ENCODE measurements at regions not wholly inside any gene's neighbourhood (a gene's known extent, or its start where the extent isn't known, plus 50 kb on each side); places are given as distances from the start of the nearest gene placed in this dataset.

- H3K27me3 Mint-ChIP-seq (ENCODE audit: insufficient read depth, unreplicated experiment), result no peaks in the 10 kb centered on the region
- H3K36me3 ChIP-seq (ENCODE audit: control insufficient read depth, insufficient read depth, low read length), result no peaks in the 10 kb centered on the region
- H3K9me3 Mint-ChIP-seq (ENCODE audit: unreplicated experiment), result peaks cover 10% of the 10 kb centered on the region
- H3K27ac Mint-ChIP-seq (ENCODE audit: unreplicated experiment), result no peak overlapping the region
- H3K27me3 ChIP-seq (replicated peaks; ENCODE audit: control insufficient read depth, insufficient read depth, low read length), result no peaks in the 10 kb centered on the region; the same call in 1 of the 2 replicates
- no peaks in the 10 kb centered on the region for H3K4me1 ChIP-seq
- CTCF ChIA-PET, result no interaction called here
- POLR2A ChIA-PET, result no interaction called here
- no peaks in the 10 kb centered on the region for H3K9me3 ChIP-seq
- H3K4me3 Mint-ChIP-seq (ENCODE audit: unreplicated experiment), result no peak overlapping the region
- intact Hi-C loops (cut with micrococcal nuclease; ENCODE audit: unreplicated experiment), result no loop called here
- BruUV-seq (replicated peaks), result no TSS peak
- H3K4me3 ChIP-seq (ENCODE audit: low read depth, low read length), result no peak overlapping the region
- TF ChIP-seq, protein P1, sequence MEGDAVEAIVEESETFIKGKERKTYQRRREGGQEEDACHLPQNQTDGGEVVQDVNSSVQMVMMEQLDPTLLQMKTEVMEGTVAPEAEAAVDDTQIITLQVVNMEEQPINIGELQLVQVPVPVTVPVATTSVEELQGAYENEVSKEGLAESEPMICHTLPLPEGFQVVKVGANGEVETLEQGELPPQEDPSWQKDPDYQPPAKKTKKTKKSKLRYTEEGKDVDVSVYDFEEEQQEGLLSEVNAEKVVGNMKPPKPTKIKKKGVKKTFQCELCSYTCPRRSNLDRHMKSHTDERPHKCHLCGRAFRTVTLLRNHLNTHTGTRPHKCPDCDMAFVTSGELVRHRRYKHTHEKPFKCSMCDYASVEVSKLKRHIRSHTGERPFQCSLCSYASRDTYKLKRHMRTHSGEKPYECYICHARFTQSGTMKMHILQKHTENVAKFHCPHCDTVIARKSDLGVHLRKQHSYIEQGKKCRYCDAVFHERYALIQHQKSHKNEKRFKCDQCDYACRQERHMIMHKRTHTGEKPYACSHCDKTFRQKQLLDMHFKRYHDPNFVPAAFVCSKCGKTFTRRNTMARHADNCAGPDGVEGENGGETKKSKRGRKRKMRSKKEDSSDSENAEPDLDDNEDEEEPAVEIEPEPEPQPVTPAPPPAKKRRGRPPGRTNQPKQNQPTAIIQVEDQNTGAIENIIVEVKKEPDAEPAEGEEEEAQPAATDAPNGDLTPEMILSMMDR (IDR thresholded peaks at IDR 0.05; ENCODE audit: insufficient read depth in 1 of 2, low read depth in 1 of 2, low read length in 1 of 2, severe bottlenecking in 1 of 2, unreplicated experiment in 1 of 2), result no peak
- no peaks in the 10 kb centered on the region for H3K4me1 Mint-ChIP-seq (ENCODE audit: low read depth, unreplicated experiment)
- no peak for DNase-seq
- H3K36me3 Mint-ChIP-seq (ENCODE audit: insufficient read depth, unreplicated experiment), result no peaks in the 10 kb centered on the region
Observed at GRCh38 chr10:56975513-56975912, 614.5 kb upstream of the ZWINT start.

GRCh38 chr10:56973766-56974165 lies 612.7 kb upstream of the ZWINT start:
- Histone ChIP-seq H3K4me1 (no peaks in the 10 kb centered on the region), H3K27me3 (replicated peaks; ENCODE audit: control insufficient read depth, insufficient read depth, low read length) (no peaks in the 10 kb centered on the region; the same call in 1 of the 2 replicates), H3K4me3 (ENCODE audit: low read depth, low read length) (no peak overlapping the region), H3K36me3 (ENCODE audit: control insufficient read depth, insufficient read depth, low read length) (no peaks in the 10 kb centered on the region), H3K9me3 (no peaks in the 10 kb centered on the region)
- H3K36me3 Mint-ChIP-seq (ENCODE audit: insufficient read depth, unreplicated experiment), result no peaks in the 10 kb centered on the region
- POLR2A ChIA-PET, result no interaction called here
- no peak overlapping the region for H3K4me3 Mint-ChIP-seq (ENCODE audit: unreplicated experiment)
- peaks cover 10% of the 10 kb centered on the region for H3K9me3 Mint-ChIP-seq (ENCODE audit: unreplicated experiment)
- no peak overlapping the region for H3K27ac Mint-ChIP-seq (ENCODE audit: unreplicated experiment)
- TF ChIP-seq, protein P1 (IDR thresholded peaks at IDR 0.05; ENCODE audit: insufficient read depth in 1 of 2, low read depth in 1 of 2, low read length in 1 of 2, severe bottlenecking in 1 of 2, unreplicated experiment in 1 of 2), result no peak
- no peak for DNase-seq
- no peaks in the 10 kb centered on the region for H3K27me3 Mint-ChIP-seq (ENCODE audit: insufficient read depth, unreplicated experiment)
- no peaks in the 10 kb centered on the region for H3K4me1 Mint-ChIP-seq (ENCODE audit: low read depth, unreplicated experiment)
- CTCF ChIA-PET, result no interaction called here
- intact Hi-C loops (cut with micrococcal nuclease; ENCODE audit: unreplicated experiment), result no loop called here
- BruUV-seq (replicated peaks), result no TSS peak

- H3K36me3 Mint-ChIP-seq (ENCODE audit: insufficient read depth, unreplicated experiment), result no peaks in the 10 kb centered on the region
- no peaks in the 10 kb centered on the region for H3K4me1 ChIP-seq
- no peak overlapping the region for H3K4me3 Mint-ChIP-seq (ENCODE audit: unreplicated experiment)
- H3K27me3 Mint-ChIP-seq (ENCODE audit: insufficient read depth, unreplicated experiment), result no peaks in the 10 kb centered on the region
- H3K4me3 ChIP-seq (ENCODE audit: low read depth, low read length), result no peak overlapping the region
- POLR2A ChIA-PET, result no interaction called here
- intact Hi-C loops (cut with micrococcal nuclease; ENCODE audit: unreplicated experiment), result no loop called here
- CTCF ChIA-PET, result no interaction called here
- H3K9me3 Mint-ChIP-seq (ENCODE audit: unreplicated experiment), result peaks cover 14% of the 10 kb centered on the region
- no peak for DNase-seq
- no peaks in the 10 kb centered on the region for H3K36me3 ChIP-seq (ENCODE audit: control insufficient read depth, insufficient read depth, low read length)
- no peaks in the 10 kb centered on the region for H3K4me1 Mint-ChIP-seq (ENCODE audit: low read depth, unreplicated experiment)
- no TSS peak for BruUV-seq (replicated peaks)
- H3K9me3 ChIP-seq, result no peaks in the 10 kb centered on the region
- H3K27ac Mint-ChIP-seq (ENCODE audit: unreplicated experiment), result no peak overlapping the region
- H3K27me3 ChIP-seq (replicated peaks; ENCODE audit: control insufficient read depth, insufficient read depth, low read length), result no peaks in the 10 kb centered on the region
- TF ChIP-seq, protein P1 (IDR thresholded peaks at IDR 0.05; ENCODE audit: insufficient read depth in 1 of 2, low read depth in 1 of 2, low read length in 1 of 2, severe bottlenecking in 1 of 2, unreplicated experiment in 1 of 2), result no peak
Observed at GRCh38 chr10:56943221-56943755, 582.2 kb upstream of the ZWINT start.

All from Caco-2 (cell line).